Upper lobe of right lung (tissue), 1 donor: ENCODE measurements at regions not wholly inside any gene's neighbourhood (a gene's known extent, or its start where the extent isn't known, plus 50 kb on each side); places are given as distances from the start of the nearest gene placed in this dataset.
"Not testable (repeated sequence)": the region's sequence is repeated elsewhere in the genome, so short reads cannot be mapped to it uniquely, and the experiment has no call there.

Experiments
- ATAC-seq: fragments of 200-7000 bp; cut with Tn5 transposase; one replicate; pipeline ENCODE4 v1.9.1; 2020; ENCODE audit warnings: mild to moderate bottlenecking, moderate library complexity
- DNase-seq: peaks from one replicate; pipeline ENCODE4 v3.0.0-alpha.2; 2020
- H3K27ac ChIP-seq: fragments of 200-600 bp; one replicate; pipeline ENCODE4 v1.8.0; 2022
- H3K27me3 ChIP-seq: fragments of 200-600 bp; one replicate; pipeline ENCODE4 v1.8.0; 2022; ENCODE audit warnings: mild to moderate bottlenecking
- H3K36me3 ChIP-seq: fragments of 200-600 bp; one replicate; pipeline ENCODE4 v1.8.0; 2022
- H3K4me1 ChIP-seq: fragments of 200-600 bp; one replicate; pipeline ENCODE4 v1.8.0; 2022
- H3K4me3 ChIP-seq: fragments of 200-600 bp; one replicate; pipeline ENCODE4 v1.8.0; 2022; ENCODE audit warnings: mild to moderate bottlenecking
- H3K9me3 ChIP-seq: fragments of 200-600 bp; one replicate; pipeline ENCODE4 v1.8.0; 2022
- CTCF ChIP-seq: fragments of 200-600 bp; IDR thresholded peaks from one replicate; pipeline ENCODE4 v1.8.0; 2022; ENCODE audit warnings: antibody characterized with exemption
- intact Hi-C: fragments of 100-400 bp; cut with DNase I; formaldehyde crosslinking; loops from one replicate; pipeline ENCODE4 v1.11.0; 2022
- donor health status: DM: no; HTN: yes; CAD: no; lungs with severe emphysema.

- no peak overlapping the region for H3K4me3 ChIP-seq
- no peak for TF ChIP-seq CTCF
- no peaks in the 10 kb centered on the region for H3K9me3 ChIP-seq
- no peak for DNase-seq
- no peaks in the 10 kb centered on the region for H3K27me3 ChIP-seq
- no peak overlapping the region for H3K27ac ChIP-seq
- intact Hi-C loops = no loop called here
- no peaks in the 10 kb centered on the region for H3K4me1 ChIP-seq
- H3K36me3 ChIP-seq = no peaks in the 10 kb centered on the region
- no peak for ATAC-seq
Measured at GRCh38 chr10:109247814-109248213, 675.5 kb downstream of the XPNPEP1 start.

- Histone ChIP-seq H3K27ac (no peak overlapping the region), H3K4me1 (no peaks in the 10 kb centered on the region), H3K4me3 (no peak overlapping the region), H3K9me3 (no peaks in the 10 kb centered on the region), H3K36me3 (no peaks in the 10 kb centered on the region), H3K27me3 (no peaks in the 10 kb centered on the region)
- ATAC-seq (no peak), DNase-seq (no peak)
- TF ChIP-seq CTCF = no peak
- intact Hi-C loops = no loop called here
Measured at GRCh38 chr10:109245821-109246220, 677.5 kb downstream of the XPNPEP1 start.

- intact Hi-C loops = no loop called here
- no peaks in the 10 kb centered on the region for H3K36me3 ChIP-seq
- no peaks in the 10 kb centered on the region for H3K9me3 ChIP-seq
- H3K27ac ChIP-seq = no peak overlapping the region
- H3K4me1 ChIP-seq = no peaks in the 10 kb centered on the region
- H3K4me3 ChIP-seq = no peak overlapping the region
- no peak for TF ChIP-seq CTCF
- ATAC-seq (no peak), DNase-seq (no peak)
- H3K27me3 ChIP-seq = no peaks in the 10 kb centered on the region
Measured at GRCh38 chr10:109239371-109239770, 683.9 kb downstream of the XPNPEP1 start.

- H3K4me1 ChIP-seq = no peaks in the 10 kb centered on the region
- H3K27me3 ChIP-seq = no peaks in the 10 kb centered on the region
- no peak overlapping the region for H3K27ac ChIP-seq
- intact Hi-C loops = no loop called here
- H3K9me3 ChIP-seq = no peaks in the 10 kb centered on the region
- no peaks in the 10 kb centered on the region for H3K36me3 ChIP-seq
- ATAC-seq = no peak
- DNase-seq = no peak
- H3K4me3 ChIP-seq = no peak overlapping the region
- no peak for TF ChIP-seq CTCF
Measured at GRCh38 chr10:109237682-109238081, 685.6 kb downstream of the XPNPEP1 start.

- Histone ChIP-seq H3K4me3 (no peak overlapping the region), H3K9me3 (no peaks in the 10 kb centered on the region), H3K27ac (no peak overlapping the region), H3K4me1 (no peaks in the 10 kb centered on the region), H3K36me3 (no peaks in the 10 kb centered on the region), H3K27me3 (no peaks in the 10 kb centered on the region)
- intact Hi-C loops = no loop called here
- no peak for TF ChIP-seq CTCF
- DNase-seq (no peak), ATAC-seq (no peak)
Measured at GRCh38 chr10:109237050-109237449, 686.3 kb downstream of the XPNPEP1 start.

- H3K36me3 ChIP-seq, intact Hi-C loops, H3K27me3 ChIP-seq, H3K4me3 ChIP-seq, H3K9me3 ChIP-seq, H3K27ac ChIP-seq, DNase-seq, ATAC-seq, H3K4me1 ChIP-seq: not testable (repeated sequence)
Measured at GRCh38 chr10:109223533-109223932, 699.8 kb downstream of the XPNPEP1 start.
